ENCODE measurements at regions not wholly inside any gene's neighbourhood (a gene's known extent, or its start where the extent isn't known, plus 50 kb on each side); places are given as distances from the start of the nearest gene placed in this dataset.
"Not testable (repeated sequence)": the region's sequence is repeated elsewhere in the genome, so short reads cannot be mapped to it uniquely, and the experiment has no call there.

DNA sequence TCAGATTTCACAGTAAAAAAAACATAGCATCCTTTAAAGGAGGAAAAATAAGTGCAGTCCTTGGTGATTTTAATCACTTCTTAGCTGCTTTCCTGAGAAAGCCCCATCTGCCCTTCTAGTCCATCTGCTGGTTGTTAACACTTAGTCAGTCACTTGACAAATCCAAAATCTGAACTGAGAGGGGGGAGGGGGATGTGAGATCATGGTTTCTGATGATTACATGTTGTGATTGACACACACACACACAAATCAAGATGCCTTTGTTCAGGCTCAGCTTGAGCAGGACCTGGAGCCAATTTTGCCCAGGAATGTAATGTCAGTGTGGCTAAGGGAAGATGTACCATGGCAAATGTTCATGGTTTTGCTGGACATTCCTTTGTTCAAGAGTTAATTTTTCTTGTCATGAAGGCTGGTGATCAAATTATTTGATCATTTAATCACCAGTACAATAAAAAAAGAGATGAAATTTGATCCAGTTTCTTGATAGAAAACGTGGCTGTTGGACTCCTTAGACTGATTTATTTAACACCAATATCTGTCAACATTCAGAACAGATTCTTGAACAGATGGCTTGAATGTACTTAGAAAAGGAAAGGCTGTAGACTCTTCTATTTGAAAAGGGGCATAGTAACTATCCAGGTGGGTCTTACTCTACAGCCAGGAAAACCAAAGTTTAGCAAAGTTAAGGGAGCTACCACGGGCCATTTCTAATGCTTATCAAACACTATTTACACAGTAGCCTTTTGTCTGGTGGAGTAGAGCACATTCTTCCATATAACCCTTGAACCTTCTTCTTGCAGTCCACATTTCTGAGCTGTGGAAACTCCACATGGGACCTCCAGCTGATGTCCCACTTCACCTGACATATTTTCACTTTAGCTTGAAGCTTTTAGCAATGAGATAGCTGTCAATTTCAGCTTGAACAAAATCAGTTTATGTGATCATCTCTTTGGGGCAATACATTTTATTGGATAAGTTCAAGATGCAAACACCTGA lies 408.7 kb downstream of the PIK3C3 start:
- intact Hi-C loops (cut with DNase I) = no loop called here
- DNase-seq (ENCODE audit: low spot score) = no peak

GRCh38 chr18:42364766-42365165 lies 409.7 kb downstream of the PIK3C3 start:
- no peak for DNase-seq (ENCODE audit: low spot score)
- intact Hi-C loops (cut with DNase I) = loop anchor here in 1 of 2 donors (5.0 kb wide), 1 partner anchor 717 kb away; no protein-coding TSS in a partner anchor

DNA sequence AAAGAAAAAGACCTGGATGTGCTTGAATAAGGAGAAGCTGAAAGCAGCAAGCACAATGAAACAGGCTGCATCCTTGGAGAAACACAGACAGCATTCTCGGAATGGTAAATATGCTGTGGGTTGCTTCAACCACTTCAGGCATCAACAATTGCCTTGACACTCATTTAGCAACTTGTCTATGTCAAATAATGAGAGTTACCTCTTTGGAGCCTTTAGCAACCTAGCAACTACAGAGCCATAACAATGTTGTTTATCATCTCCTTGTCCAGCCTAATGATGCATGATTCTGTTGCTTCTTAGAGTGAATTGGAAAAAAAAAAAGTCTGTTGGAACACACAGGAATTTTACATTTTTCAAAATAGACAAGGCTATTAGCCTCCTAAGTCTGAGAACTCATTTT lies 410.6 kb downstream of the PIK3C3 start:
- no peak for DNase-seq (ENCODE audit: low spot score)
- intact Hi-C loops (cut with DNase I) = loop anchor here in 1 of 2 donors (5.0 kb wide), 1 partner anchor 718 kb away; no protein-coding TSS in a partner anchor

DNA sequence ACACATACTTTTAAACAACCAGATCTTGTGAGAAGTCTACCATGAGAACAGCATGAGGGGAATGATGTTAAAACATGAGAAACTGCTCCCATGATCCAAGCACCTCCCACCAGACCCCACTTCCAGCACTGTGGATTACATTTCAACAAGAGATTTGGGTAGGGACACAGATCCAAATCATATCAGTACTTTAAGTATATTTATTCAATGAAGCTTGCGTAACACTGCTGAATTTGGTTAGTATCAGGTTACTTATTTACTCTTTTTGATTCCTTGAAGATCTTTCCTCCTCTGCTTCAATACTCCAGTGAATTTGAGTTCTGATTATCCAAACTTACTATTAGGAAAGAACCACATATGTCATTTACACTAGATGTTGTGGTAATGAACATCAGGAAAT lies 418.6 kb downstream of the PIK3C3 start:
- no peak for DNase-seq (ENCODE audit: low spot score)
- intact Hi-C loops (cut with DNase I) = no loop called here

DNA sequence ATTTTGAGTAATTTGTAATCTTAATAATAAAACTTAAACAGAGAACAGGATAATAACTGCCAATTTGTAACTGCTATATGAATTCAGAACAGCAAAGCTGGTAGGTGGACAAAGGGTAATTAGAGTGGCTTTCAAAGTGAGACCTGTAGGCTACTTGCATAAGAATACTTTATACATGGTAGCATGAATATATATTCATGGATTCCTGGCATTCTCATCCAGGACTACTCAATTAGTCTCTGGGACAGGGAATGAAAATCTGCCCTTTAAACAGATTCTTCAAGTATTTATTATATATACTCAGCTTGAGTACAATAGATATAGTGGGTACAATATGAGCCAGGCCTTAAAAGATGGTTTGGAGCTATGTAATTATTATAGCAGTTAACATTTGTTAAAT lies 419.9 kb downstream of the PIK3C3 start:
- no peak for DNase-seq (ENCODE audit: low spot score)
- intact Hi-C loops (cut with DNase I) = no loop called here

- intact Hi-C loops (cut with DNase I); DNase-seq (ENCODE audit: low spot score): not testable (repeated sequence)
These were observed 423.8 kb downstream of the PIK3C3 start for GRCh38 chr18:42378854-42379253.

DNA sequence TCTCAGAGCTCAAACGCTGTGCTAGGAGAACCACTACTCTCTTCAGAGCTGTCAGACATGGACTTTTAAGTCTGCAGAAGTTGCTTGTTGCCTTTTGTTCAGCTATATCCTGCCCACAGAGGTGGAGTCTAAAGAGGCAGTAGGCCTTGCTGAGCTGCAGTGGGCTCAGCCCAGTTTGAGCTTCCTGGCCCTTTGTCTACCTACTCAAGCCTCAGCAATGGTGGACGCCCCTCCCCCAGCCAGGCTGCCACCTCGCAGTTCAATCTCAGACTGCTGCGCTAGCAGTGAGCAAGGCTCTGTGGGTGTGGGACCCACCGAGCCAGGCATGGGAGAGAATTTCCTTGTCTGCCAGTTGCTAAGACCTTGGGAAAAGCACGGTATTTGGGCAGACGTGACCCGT lies 426.2 kb downstream of the PIK3C3 start:
- DNase-seq (ENCODE audit: low spot score); intact Hi-C loops (cut with DNase I): not testable (repeated sequence)

- intact Hi-C loops (cut with DNase I) = no loop called here
- no peak for DNase-seq (ENCODE audit: low spot score)
These were observed 437.4 kb downstream of the PIK3C3 start for GRCh38 chr18:42392416-42392815.

GRCh38 chr18:42392926-42393325 lies 437.9 kb downstream of the PIK3C3 start:
- no peak for DNase-seq (ENCODE audit: low spot score)
- intact Hi-C loops (cut with DNase I) = no loop called here

GRCh38 chr18:42394238-42394637 lies 439.2 kb downstream of the PIK3C3 start:
- intact Hi-C loops (cut with DNase I) = no loop called here

GRCh38 chr18:42401131-42401673 lies 446.2 kb downstream of the PIK3C3 start:
- no peak for DNase-seq (ENCODE audit: low spot score)
- intact Hi-C loops (cut with DNase I) = no loop called here

More at GRCh38 chr18:42394238-42394637, 439.2 kb downstream of the PIK3C3 start:
- no peak for DNase-seq (ENCODE audit: low spot score)

- intact Hi-C loops (cut with DNase I) = no loop called here
- no peak for DNase-seq (ENCODE audit: low spot score)
These were observed 449.1 kb downstream of the PIK3C3 start for GRCh38 chr18:42404151-42404550.

DNA sequence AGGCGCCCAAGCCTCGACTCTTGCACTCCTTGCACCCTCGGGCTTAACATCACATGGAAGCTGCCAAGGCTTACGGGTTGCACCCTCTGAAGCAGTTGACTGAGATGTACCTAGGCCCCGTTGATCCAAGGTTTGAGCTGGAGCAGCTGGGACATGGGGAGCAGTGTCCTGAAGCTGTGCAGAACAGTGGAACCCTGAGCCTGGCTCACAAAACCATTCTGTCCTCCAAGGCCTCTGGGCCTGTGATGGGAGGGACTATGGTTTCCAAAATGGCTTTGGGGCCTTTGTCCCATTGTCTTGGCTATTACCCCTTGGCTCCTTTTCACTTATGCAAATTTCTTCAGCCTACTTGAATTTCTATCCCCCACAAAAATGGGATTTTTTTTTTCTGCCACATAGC lies 454.0 kb downstream of the PIK3C3 start:
- intact Hi-C loops (cut with DNase I) = no loop called here
- DNase-seq (ENCODE audit: low spot score) = no peak

- intact Hi-C loops (cut with DNase I) = no loop called here
- no peak for DNase-seq (ENCODE audit: low spot score)
These were observed 457.2 kb downstream of the PIK3C3 start for GRCh38 chr18:42412281-42412680.

- intact Hi-C loops (cut with DNase I) = no loop called here
- DNase-seq (ENCODE audit: low spot score) = no peak
These were observed 457.9 kb downstream of the PIK3C3 start for GRCh38 chr18:42412896-42413295.

DNA sequence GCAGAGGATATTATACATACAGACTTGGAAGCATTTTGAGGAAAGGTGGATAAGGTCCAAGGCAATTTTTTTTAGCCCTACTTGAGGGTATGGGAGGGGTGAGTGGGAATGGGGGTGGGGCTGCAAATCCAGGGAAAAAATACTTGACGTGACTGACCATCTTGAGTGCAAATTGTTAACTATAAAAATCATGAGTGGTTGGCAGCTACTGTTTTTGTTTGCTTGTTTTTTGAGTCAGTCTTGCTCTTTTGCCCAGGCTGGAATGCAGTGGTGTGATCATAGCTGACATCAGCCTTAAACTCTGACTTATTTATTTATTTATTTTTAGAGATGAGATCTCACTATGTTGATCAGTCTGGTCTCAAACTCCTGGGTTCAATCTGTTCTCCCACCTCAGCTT lies 458.8 kb downstream of the PIK3C3 start:
- no peak for DNase-seq (ENCODE audit: low spot score)
- intact Hi-C loops (cut with DNase I) = no loop called here

- intact Hi-C loops (cut with DNase I) = no loop called here
- no peak for DNase-seq (ENCODE audit: low spot score)
These were observed 459.9 kb downstream of the PIK3C3 start for GRCh38 chr18:42414756-42415454.

DNA sequence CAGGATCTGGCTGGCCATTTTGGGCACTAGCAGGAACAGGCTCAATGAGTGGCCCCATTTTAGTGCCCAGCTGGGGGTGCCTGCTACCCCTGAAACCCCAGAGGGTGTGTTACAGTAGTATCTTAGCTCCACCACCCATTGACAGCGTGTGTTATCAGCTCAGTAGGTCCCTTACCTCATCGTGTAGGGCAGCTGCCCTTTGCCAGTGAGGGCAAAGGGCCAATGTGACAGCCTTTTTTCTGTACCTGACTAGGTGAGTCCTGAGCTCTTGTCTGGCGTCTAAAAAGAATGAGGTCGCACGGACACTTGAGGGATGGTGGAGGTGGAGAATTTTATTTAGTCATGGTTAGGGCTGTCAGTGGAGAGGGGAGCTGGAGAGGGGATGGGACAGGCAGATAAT lies 462.2 kb downstream of the PIK3C3 start:
- intact Hi-C loops (cut with DNase I) = no loop called here
- no peak for DNase-seq (ENCODE audit: low spot score)

DNA sequence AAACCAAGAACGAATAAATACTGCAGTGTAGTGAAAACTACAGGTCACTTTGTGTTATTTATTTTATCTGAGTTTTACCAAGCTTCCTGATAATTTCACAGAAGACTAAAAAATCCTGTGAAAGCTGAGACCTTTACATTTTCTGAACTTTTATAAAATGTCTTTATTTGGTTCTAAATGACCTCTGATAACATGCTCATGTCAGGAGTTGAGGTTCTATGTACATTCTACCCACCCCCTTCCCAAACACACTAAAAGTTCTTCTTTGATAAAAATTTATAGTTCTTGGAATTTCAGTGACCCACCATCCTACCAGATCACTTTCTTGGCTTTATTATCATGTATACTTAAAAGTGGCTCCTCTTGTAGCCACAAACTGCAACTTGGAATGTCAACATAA lies 463.1 kb downstream of the PIK3C3 start:
- intact Hi-C loops (cut with DNase I) = no loop called here
- DNase-seq (ENCODE audit: low spot score) = no peak

GRCh38 chr18:42425025-42425424 lies 470.0 kb downstream of the PIK3C3 start:
- intact Hi-C loops (cut with DNase I) = no loop called here
- no peak for DNase-seq (ENCODE audit: low spot score)

All from posterior vena cava (tissue), 2 donors.